Mammary epithelial cell (primary cell): ENCODE measurements at regions not wholly inside any gene's neighbourhood (a gene's known extent, or its start where the extent isn't known, plus 50 kb on each side); places are given as distances from the start of the nearest gene placed in this dataset.
"Not testable (repeated sequence)": the region's sequence is repeated elsewhere in the genome, so short reads cannot be mapped to it uniquely, and the experiment has no call there.

Experiments used
- EZH2 ChIP-seq: IDR thresholded peaks from 2 replicates; pipeline ENCODE4 v1.6.1; 2012; ENCODE audit warnings: low read length, inconsistent platforms, borderline replicate concordance
- TF ChIP-seq, protein P1 (sequence below), 2 donors: IDR thresholded peaks in 1 of 2; conservative IDR thresholded peaks in 1 of 2; 2 replicates each; pipeline ENCODE4 v1.5.1; 2011 to 2012; ENCODE audit warnings: inconsistent platforms in 2 of 2, low read length in 2 of 2, mild to moderate bottlenecking in 2 of 2, control low read depth in 1 of 2, low read depth in 1 of 2; ENCODE audit not compliant: insufficient read depth in 1 of 2; ENCODE audit errors: extremely low read depth in 1 of 2

DNA sequence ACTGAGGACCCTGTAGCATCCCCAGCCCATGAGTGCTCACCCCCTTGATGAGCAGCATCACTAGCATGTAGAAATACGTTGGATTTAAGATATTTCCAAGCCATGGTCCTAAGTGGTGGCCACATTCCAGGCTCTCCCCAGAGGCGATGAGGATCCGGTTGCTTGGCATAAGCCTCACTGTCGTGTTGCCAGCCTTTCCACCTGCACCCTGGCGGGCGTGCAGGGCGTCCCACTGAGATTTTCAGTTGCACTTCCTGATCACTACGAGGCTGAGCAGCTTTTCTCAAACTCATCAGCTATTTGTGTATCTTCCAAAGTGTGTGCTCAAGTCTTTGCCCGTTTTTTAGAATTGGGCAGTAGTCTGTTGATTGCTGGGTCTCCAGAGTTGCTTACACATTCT, 326.3 kb downstream of the CACNA1B start:
- TF ChIP-seq, protein P1, sequence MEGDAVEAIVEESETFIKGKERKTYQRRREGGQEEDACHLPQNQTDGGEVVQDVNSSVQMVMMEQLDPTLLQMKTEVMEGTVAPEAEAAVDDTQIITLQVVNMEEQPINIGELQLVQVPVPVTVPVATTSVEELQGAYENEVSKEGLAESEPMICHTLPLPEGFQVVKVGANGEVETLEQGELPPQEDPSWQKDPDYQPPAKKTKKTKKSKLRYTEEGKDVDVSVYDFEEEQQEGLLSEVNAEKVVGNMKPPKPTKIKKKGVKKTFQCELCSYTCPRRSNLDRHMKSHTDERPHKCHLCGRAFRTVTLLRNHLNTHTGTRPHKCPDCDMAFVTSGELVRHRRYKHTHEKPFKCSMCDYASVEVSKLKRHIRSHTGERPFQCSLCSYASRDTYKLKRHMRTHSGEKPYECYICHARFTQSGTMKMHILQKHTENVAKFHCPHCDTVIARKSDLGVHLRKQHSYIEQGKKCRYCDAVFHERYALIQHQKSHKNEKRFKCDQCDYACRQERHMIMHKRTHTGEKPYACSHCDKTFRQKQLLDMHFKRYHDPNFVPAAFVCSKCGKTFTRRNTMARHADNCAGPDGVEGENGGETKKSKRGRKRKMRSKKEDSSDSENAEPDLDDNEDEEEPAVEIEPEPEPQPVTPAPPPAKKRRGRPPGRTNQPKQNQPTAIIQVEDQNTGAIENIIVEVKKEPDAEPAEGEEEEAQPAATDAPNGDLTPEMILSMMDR (conservative IDR thresholded peaks at IDR 0.05 in 1 of 2, IDR thresholded peaks at IDR 0.05 in 1 of 2; ENCODE audit: extremely low read depth in 1 of 2, insufficient read depth in 1 of 2, low read depth in 1 of 2, low read length in 2 of 2): not testable (repeated sequence)
- TF ChIP-seq EZH2: not testable (repeated sequence)
